IPS-15b (cell line): ENCODE measurements at regions not wholly inside any gene's neighbourhood (a gene's known extent, or its start where the extent isn't known, plus 50 kb on each side); places are given as distances from the start of the nearest gene placed in this dataset.

Experiments used
- H3K27me3 ChIP-seq: one replicate; pipeline ENCODE4 v1.6.1; 2013; ENCODE audit warnings: low read length; ENCODE audit not compliant: control insufficient read depth, insufficient read depth
- H3K36me3 ChIP-seq: one replicate; pipeline ENCODE4 v1.6.1; 2013; ENCODE audit warnings: low read length; ENCODE audit not compliant: control insufficient read depth, insufficient read depth
- H3K4me1 ChIP-seq: one replicate; pipeline ENCODE4 v1.6.1; 2013; ENCODE audit warnings: mild to moderate bottlenecking, low read length; ENCODE audit not compliant: control insufficient read depth, insufficient read depth
- H3K4me3 ChIP-seq: one replicate; pipeline ENCODE4 v1.5.1; 2013; ENCODE audit warnings: low read depth, low read length
- H3K9ac ChIP-seq: one replicate; pipeline ENCODE4 v1.6.1; 2013; ENCODE audit warnings: low read depth, mild to moderate bottlenecking, low read length
- H3K9me3 ChIP-seq: one replicate; pipeline ENCODE4 v1.6.1; 2013; ENCODE audit warnings: mild to moderate bottlenecking, low read length; ENCODE audit not compliant: control insufficient read depth, insufficient read depth

DNA sequence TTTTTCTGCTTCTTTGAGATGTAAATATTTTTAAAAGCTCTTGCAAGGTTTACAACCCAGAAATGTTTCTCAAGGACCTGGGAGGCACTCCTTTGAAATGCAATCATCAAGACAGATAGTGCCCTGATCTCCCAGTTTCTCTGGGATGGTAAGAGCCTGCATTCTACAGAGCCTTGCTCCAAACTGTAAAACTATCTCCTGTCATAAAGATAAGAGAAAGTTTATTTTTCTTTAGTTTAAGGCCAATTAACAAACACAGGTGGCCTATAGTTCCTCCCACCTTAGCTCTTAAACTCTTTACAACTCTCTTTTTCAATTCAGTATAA, 1231.1 kb upstream of the NUDT12 start:
- peaks cover 3% of the 10 kb centered on the region for H3K27me3 ChIP-seq
- no peaks in the 10 kb centered on the region for H3K9me3 ChIP-seq
- H3K4me1 ChIP-seq, result peaks cover 3% of the 10 kb centered on the region
- no peak overlapping the region for H3K9ac ChIP-seq
- no peak overlapping the region for H3K4me3 ChIP-seq
- no peaks in the 10 kb centered on the region for H3K36me3 ChIP-seq

DNA sequence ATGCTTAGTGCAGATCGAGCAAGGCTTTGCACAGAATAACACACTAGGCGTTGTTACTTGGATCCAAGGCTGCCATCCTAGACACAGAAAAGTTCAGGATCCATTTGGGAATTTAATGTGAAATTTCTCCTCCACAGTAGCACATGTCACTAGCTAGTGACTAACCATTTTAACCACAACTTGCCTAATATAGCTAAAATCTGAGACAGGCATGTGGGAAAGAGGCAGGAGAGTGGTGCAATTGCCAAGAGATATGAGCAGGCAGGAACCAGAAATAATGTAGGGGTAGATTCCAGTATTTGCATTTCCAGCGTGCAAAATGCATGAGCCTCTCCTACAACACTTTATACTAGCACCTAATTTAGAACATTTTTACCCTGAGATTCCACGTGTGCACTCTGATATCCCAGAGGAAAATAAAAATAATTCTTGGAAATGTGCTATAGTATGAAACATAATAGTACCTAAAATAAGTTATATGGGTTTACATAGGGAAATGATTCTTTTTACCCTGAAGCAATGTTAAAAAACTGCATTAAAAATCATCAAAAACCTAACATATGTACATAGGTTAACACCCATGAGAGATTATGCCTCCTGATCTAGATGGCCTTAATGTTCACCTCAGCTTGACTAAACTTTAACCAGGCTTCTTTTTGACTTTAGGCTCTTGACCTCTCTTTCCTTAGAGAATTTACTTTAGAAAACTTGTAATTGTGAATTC, 1230.6 kb upstream of the NUDT12 start:
- Histone ChIP-seq H3K36me3 (no peaks in the 10 kb centered on the region), H3K4me1 (peaks cover 3% of the 10 kb centered on the region), H3K4me3 (no peak overlapping the region)

DNA sequence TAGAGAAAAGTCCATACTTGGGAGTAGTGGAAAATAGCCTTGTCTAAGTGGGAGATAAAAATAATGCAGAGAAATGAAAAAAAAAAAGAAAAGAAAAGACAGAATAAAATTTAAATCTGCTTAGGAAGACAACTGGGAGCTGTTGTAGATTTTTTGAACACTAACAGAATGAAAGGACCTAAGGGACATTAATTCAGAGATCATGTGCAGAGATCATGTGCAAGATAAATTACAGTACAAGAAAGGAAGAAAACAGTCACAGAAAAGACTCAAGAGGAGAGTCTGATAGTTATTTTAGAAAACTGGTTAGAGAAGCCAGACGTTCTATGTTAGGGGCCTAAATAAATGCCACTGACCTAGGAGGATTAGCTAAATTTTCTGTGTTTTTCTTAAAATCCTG, 1226.8 kb upstream of the NUDT12 start:
- Histone ChIP-seq H3K4me1 (peaks cover 3% of the 10 kb centered on the region), H3K9me3 (no peaks in the 10 kb centered on the region), H3K27me3 (peaks cover 3% of the 10 kb centered on the region), H3K36me3 (no peaks in the 10 kb centered on the region), H3K4me3 (no peak overlapping the region), H3K9ac (no peak overlapping the region)

More for the DNA sequence above, 1230.6 kb upstream of the NUDT12 start:
- Histone ChIP-seq H3K9me3 (no peaks in the 10 kb centered on the region), H3K27me3 (peaks cover 3% of the 10 kb centered on the region), H3K9ac (no peak overlapping the region)

DNA sequence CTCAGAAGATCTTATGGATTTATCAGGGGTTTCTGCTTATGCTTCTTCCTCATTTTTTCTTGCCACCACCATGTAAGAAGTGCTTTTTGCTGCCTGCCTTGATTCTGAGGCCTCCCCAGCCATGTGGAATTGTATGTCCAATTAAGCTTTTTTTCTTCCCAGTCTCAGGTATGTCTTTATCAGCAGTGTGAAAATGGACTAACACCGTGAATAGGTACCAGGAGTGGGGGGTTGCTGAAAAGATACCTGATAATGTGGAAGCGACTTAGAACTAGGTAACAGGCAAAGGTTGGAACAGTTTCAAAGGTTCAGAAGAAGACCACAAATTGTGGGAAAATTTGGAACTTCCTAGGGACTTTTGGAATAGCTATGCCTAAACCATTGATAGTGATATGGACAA, 1222.5 kb upstream of the NUDT12 start:
- no peak overlapping the region for H3K4me3 ChIP-seq
- H3K9ac ChIP-seq, result no peak overlapping the region
- no peaks in the 10 kb centered on the region for H3K4me1 ChIP-seq
- H3K27me3 ChIP-seq, result no peaks in the 10 kb centered on the region
- no peaks in the 10 kb centered on the region for H3K9me3 ChIP-seq
- no peaks in the 10 kb centered on the region for H3K36me3 ChIP-seq

DNA sequence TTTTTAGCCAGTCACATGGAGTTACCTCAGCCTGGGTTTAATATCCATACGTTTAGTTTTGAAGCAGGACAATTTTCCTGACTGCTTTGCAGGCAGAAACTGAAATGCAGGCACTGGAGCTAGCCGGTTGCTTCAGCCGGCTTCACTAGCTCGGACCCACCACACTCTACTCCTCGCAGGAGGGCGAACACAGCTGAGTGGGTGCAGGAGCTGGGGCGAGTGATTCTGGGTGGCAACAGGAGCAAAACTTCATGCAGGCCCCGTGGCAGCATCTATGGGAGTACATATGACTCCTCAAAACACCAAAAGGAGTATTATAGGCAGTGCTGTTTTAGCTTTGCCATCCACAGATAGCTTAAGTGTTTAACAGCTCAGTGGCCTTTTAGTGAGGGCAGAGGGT, 1211.8 kb upstream of the NUDT12 start:
- Histone ChIP-seq H3K27me3 (no peaks in the 10 kb centered on the region), H3K36me3 (no peaks in the 10 kb centered on the region), H3K4me3 (no peak overlapping the region), H3K4me1 (no peaks in the 10 kb centered on the region), H3K9me3 (no peaks in the 10 kb centered on the region), H3K9ac (no peak overlapping the region)

DNA sequence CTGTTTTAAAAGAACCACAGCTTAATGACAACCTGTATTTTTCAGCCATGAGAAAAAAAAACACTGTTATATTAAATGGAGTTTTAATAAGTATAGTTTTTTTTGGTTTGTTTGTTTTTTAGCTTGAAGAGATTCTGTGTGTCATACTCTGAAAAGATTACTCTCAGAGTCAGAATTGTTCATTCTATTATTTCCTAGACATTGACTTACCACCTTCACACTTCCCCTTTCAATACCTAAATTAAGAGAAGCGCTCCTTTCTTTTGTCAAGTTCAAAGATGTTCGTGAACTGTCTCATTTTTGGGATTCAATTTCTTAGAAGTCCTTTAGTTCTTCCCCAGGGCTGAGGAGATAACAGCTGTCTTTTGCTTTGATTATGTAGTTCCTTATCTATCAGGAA, 1201.6 kb upstream of the NUDT12 start:
- Histone ChIP-seq H3K9me3 (no peaks in the 10 kb centered on the region), H3K27me3 (no peaks in the 10 kb centered on the region), H3K9ac (no peak overlapping the region), H3K36me3 (no peaks in the 10 kb centered on the region), H3K4me1 (no peaks in the 10 kb centered on the region), H3K4me3 (no peak overlapping the region)

DNA sequence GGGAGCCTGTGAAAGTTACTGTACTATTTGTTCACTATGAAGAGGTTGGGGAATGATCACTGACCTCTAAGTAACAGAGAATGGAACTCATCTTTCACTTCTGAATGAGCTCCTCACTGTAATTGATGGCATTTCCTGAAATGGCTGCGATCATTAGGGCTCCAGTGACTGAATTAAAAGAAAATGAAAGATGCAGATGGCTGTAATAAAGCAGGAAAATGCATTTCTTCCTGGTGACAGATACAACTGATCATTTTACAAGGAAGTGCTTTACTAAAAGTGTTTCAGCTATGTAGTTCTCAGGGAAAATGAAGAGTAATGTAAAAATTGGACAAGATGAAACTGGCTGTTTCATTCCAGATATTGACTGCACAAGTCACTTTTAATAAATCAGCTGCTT, 1200.6 kb upstream of the NUDT12 start:
- Histone ChIP-seq H3K9me3 (no peaks in the 10 kb centered on the region), H3K4me1 (no peaks in the 10 kb centered on the region), H3K9ac (no peak overlapping the region), H3K4me3 (no peak overlapping the region), H3K27me3 (no peaks in the 10 kb centered on the region), H3K36me3 (no peaks in the 10 kb centered on the region)

DNA sequence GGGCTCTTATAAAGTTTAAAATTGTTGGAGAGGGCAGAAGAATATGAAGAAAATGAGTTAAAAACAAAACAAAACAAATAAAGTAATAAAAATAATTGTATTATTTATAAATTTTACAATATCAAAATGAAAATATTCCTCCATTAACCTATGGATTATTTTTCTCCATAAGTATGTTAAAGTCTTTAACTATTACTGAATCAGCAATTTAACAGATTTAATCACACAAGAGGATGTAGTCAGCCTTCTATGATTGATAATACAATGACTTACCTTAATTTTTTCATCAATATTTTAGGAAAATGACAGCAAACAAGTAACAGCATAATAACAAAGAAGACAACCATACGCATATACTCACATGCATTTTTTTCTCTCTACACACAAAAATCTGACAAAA, 1195.3 kb upstream of the NUDT12 start:
- Histone ChIP-seq H3K27me3 (no peaks in the 10 kb centered on the region), H3K4me3 (no peak overlapping the region), H3K4me1 (peaks cover 13% of the 10 kb centered on the region), H3K9ac (no peak overlapping the region), H3K36me3 (no peaks in the 10 kb centered on the region), H3K9me3 (no peaks in the 10 kb centered on the region)

DNA sequence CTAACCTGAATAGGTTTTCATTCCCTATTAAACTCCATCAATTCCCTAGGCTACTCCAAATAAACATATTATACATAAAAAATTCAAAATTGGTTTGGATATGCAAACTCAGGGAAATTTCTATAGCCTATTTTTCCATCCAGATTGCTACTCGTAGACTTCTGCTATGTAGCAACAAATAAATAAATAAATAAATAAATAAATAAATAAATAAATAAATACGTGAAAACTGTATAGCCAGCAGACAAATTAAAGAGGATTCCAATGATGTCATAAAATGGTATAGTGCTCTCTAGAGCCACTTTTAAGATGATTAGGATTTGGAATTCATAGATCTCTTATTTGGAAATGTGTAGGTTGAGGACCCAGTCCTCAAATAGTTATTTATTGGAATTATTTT, 1193.2 kb upstream of the NUDT12 start:
- Histone ChIP-seq H3K27me3 (no peaks in the 10 kb centered on the region), H3K4me3 (no peak overlapping the region), H3K4me1 (peaks cover 13% of the 10 kb centered on the region), H3K9ac (no peak overlapping the region), H3K9me3 (no peaks in the 10 kb centered on the region), H3K36me3 (no peaks in the 10 kb centered on the region)

DNA sequence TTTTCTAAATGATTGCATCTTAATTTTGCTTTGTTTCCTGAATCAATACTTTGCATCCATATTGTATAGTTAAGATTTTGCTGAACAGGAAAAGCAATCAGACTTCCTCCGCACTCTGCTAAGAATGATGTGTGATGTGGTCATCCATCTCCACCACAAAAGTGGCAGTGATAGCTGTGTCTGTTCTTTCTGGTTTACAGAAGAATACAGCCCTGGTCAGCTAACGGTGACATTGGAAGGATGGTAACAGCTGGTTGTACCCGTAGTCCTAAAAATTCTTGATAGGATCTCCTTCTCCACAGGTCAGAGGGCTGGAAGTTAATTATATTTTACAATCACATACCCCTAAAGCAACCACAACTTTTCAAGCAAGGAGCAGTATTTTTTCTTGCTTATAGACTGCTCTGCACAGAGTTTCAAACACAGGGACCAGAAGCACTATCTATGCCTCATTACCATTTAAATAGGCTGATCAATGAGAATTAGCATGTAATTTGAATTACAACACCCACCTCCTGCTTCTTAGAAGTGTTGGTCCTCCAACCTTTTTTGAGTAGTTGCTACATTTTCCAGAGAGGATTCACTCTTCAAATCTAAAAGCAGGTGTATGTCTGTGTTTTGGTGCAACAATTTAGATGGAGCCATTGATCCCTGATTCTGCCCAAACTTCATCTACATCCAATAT, 1191.9 kb upstream of the NUDT12 start:
- H3K4me3 ChIP-seq, result no peak overlapping the region
- peaks cover 13% of the 10 kb centered on the region for H3K4me1 ChIP-seq
- H3K9ac ChIP-seq, result no peak overlapping the region
- H3K9me3 ChIP-seq, result no peaks in the 10 kb centered on the region
- H3K36me3 ChIP-seq, result no peaks in the 10 kb centered on the region
- no peaks in the 10 kb centered on the region for H3K27me3 ChIP-seq

DNA sequence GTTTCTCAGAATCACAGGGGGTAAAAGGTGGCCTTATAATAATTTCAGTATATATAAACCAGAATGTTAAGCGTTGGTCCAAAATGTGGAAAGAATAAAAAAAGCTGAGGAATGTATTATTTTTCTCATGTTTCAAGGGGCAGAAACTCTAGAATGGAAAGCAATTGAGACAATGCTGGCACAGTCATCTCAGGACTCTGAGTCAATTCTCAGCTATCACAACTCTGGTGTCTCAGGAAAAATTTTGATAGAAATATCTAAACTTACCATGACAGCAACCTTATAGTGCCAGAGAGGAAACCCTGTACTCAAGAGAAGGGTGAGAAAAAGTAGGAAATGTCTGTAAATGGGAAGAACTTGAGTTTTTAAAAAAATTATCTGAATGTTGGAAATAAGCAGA, 1189.4 kb upstream of the NUDT12 start:
- Histone ChIP-seq H3K9me3 (no peaks in the 10 kb centered on the region), H3K4me3 (no peak overlapping the region), H3K27me3 (no peaks in the 10 kb centered on the region), H3K36me3 (no peaks in the 10 kb centered on the region), H3K9ac (no peak overlapping the region), H3K4me1 (peaks cover 13% of the 10 kb centered on the region)

DNA sequence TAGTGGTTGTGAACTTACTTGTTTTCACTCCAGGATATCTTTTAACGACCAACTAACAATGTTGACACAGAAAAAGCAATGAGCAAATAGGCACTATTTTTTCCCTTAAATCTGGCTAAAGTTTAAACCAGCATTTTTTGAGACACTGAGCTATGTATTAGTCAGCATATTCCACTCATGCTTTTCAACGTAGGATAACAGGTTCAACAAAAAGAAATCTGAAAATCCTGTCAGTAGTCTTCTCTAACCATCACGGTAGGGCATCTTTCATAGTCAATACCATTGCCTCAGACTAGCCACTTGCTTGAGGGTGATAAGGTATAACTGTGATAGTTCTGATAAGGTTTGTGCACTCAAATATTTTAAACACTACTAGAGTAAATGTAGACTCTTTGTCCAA, 1177.3 kb upstream of the NUDT12 start:
- Histone ChIP-seq H3K27me3 (no peaks in the 10 kb centered on the region), H3K4me3 (no peak overlapping the region), H3K9ac (no peak overlapping the region), H3K9me3 (no peaks in the 10 kb centered on the region), H3K36me3 (no peaks in the 10 kb centered on the region), H3K4me1 (no peaks in the 10 kb centered on the region)
